ENCODE measurements at regions not wholly inside any gene's neighbourhood (a gene's known extent, or its start where the extent isn't known, plus 50 kb on each side); places are given as distances from the start of the nearest gene placed in this dataset.

DNA sequence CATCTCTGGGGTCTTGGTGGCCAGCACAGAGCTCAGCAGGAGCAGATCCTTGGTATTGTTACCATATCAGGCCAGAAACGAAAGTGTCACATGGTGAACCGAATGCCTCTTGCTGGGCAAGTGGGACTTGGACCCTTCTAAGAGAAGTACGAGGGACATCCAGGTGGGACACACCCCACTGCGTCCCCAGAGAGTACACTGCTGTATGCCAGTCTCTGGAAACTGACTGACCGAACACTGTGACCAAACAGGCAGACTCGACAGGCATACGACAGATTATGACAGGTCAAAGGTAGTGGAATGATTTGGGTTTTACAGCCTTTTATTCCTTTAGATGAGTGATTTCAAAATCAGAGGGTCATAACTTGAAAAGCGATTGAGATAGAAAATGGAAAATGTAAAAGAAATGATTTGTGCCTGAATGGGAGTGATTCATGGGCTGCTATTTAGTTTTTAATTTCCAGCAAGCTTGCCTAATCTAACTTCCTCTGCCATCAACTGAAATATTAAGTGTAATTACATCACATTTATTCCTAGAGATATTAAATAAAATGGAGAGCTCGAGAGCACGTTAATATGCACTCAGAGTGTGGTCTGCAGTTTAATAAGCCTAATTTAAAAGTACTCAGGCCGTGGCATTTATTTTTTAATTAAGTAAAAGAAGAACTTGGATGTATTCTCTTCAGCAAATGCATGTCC, 63.4 kb upstream of the CTXND1 start:
- H3F3A ChIP-seq (ENCODE audit: low read depth), result no peaks in the 10 kb centered on the region
- H3K27ac ChIP-seq, result no peak overlapping the region
- no peak for DNase-seq (ENCODE audit: low spot score)
- no peak overlapping the region for H3K4me2 ChIP-seq
- H2AFZ ChIP-seq (replicated peaks), result no peak overlapping the region
- no peaks in the 10 kb centered on the region for H3K36me3 ChIP-seq
- H3K27me3 Mint-ChIP-seq (ENCODE audit: insufficient read depth, low read depth), result peaks cover 3% of the 10 kb centered on the region
- peak overlapping the region; percentile 27 for H3K27ac Mint-ChIP-seq
- H3K4me1 ChIP-seq, result no peaks in the 10 kb centered on the region
- no peak overlapping the region for H3K4me3 ChIP-seq
- no peaks in the 10 kb centered on the region for H3K9me3 Mint-ChIP-seq
- TF ChIP-seq CTCF (IDR thresholded peaks at IDR 0.05) (no peak), EZH2 (IDR thresholded peaks at IDR 0.05) (no peak), EZH2phosphoT487 (IDR thresholded peaks at IDR 0.05) (no peak)
- H3K36me3 Mint-ChIP-seq, result no peaks in the 10 kb centered on the region
- no peaks in the 10 kb centered on the region for H3K79me2 ChIP-seq (ENCODE audit: low read depth)
- no peaks in the 10 kb centered on the region for H3K27me3 ChIP-seq
- H4K20me1 ChIP-seq (ENCODE audit: low read depth), result no peaks in the 10 kb centered on the region
- H3K9ac ChIP-seq, result no peak overlapping the region
- no peaks in the 10 kb centered on the region for H3K4me1 Mint-ChIP-seq
- H3K9me3 ChIP-seq (ENCODE audit: low read depth), result no peaks in the 10 kb centered on the region
- no peak overlapping the region for H3K4me3 Mint-ChIP-seq

GRCh38 chr15:80317389-80318182, 65.6 kb upstream of the CTXND1 start:
- Histone ChIP-seq H4K20me1 (ENCODE audit: low read depth) (no peaks in the 10 kb centered on the region), H3K4me3 (no peak overlapping the region), H3K9ac (no peak overlapping the region), H3K27me3 (no peaks in the 10 kb centered on the region), H3K4me2 (no peak overlapping the region), H3F3A (ENCODE audit: low read depth) (no peaks in the 10 kb centered on the region), H2AFZ (replicated peaks) (no peak overlapping the region), H3K79me2 (ENCODE audit: low read depth) (no peaks in the 10 kb centered on the region), H3K27ac (no peak overlapping the region), H3K36me3 (no peaks in the 10 kb centered on the region), H3K4me1 (no peaks in the 10 kb centered on the region), H3K9me3 (ENCODE audit: low read depth) (no peaks in the 10 kb centered on the region)
- H3K4me3 Mint-ChIP-seq, result no peak overlapping the region
- H3K27me3 Mint-ChIP-seq (ENCODE audit: insufficient read depth, low read depth), result peaks cover 3% of the 10 kb centered on the region
- H3K36me3 Mint-ChIP-seq, result no peaks in the 10 kb centered on the region
- no peaks in the 10 kb centered on the region for H3K9me3 Mint-ChIP-seq
- H3K27ac Mint-ChIP-seq, result no peak overlapping the region
- H3K4me1 Mint-ChIP-seq, result no peaks in the 10 kb centered on the region
- TF ChIP-seq CTCF (IDR thresholded peaks at IDR 0.05) (no peak), EZH2phosphoT487 (IDR thresholded peaks at IDR 0.05) (no peak), EZH2 (IDR thresholded peaks at IDR 0.05) (no peak)
- DNase-seq (ENCODE audit: low spot score), result no peak

DNA sequence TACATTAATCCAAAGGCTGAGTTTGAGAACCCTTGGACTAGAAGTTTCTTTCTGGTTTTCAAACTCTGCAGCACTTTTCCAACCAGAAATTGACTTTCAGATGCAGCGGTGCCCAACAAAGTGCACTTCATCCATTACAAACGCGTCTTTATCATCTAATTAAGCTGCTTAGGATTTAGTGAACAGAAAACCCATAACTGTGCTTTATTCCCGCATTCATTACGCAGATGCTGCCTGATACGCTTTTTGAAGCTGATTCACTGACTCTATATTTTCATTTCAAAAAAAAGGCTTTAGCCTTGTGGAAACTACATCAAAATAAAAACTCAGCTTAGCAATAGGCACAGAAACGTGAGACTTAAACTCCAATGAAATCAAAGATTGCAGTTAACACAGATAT, 69.8 kb upstream of the CTXND1 start:
- TF ChIP-seq CTCF (IDR thresholded peaks at IDR 0.05) (no peak), EZH2phosphoT487 (IDR thresholded peaks at IDR 0.05) (no peak), EZH2 (IDR thresholded peaks at IDR 0.05) (no peak)
- Histone ChIP-seq H3K4me1 (no peaks in the 10 kb centered on the region), H3K79me2 (ENCODE audit: low read depth) (no peaks in the 10 kb centered on the region), H3F3A (ENCODE audit: low read depth) (no peaks in the 10 kb centered on the region), H3K36me3 (peaks cover 4% of the 10 kb centered on the region), H3K4me3 (no peak overlapping the region), H2AFZ (replicated peaks) (no peak overlapping the region), H4K20me1 (ENCODE audit: low read depth) (no peaks in the 10 kb centered on the region), H3K4me2 (no peak overlapping the region), H3K27me3 (no peaks in the 10 kb centered on the region), H3K27ac (no peak overlapping the region), H3K9me3 (ENCODE audit: low read depth) (peaks cover 9% of the 10 kb centered on the region), H3K9ac (no peak overlapping the region)
- Mint-ChIP-seq H3K27me3 (ENCODE audit: insufficient read depth, low read depth) (peaks cover 2% of the 10 kb centered on the region), H3K36me3 (no peaks in the 10 kb centered on the region), H3K9me3 (no peaks in the 10 kb centered on the region), H3K4me3 (no peak overlapping the region), H3K4me1 (no peaks in the 10 kb centered on the region), H3K27ac (no peak overlapping the region)
- no peak for DNase-seq (ENCODE audit: low spot score)

All from neural progenitor cell (in vitro differentiated cells).